ENCODE measurements at regions not wholly inside any gene's neighbourhood (a gene's known extent, or its start where the extent isn't known, plus 50 kb on each side); places are given as distances from the start of the nearest gene placed in this dataset.

GRCh38 chr10:4263601-4263921 is 478.6 kb upstream of the KLF6 start:
- Histone ChIP-seq H3K27ac (ENCODE audit: low read depth, low read length) (no peak overlapping the region), H3K9me2 (replicated peaks; ENCODE audit: control insufficient read depth, low read length) (no peaks in the 10 kb centered on the region), H3K79me2 (ENCODE audit: control insufficient read depth, low read length) (no peaks in the 10 kb centered on the region), H3K27me3 (ENCODE audit: control insufficient read depth, low read length) (no peaks in the 10 kb centered on the region), H3K4me3 (ENCODE audit: low read length) (no peak overlapping the region), H4K20me1 (ENCODE audit: control insufficient read depth, insufficient read depth, low read depth, low read length) (no peaks in the 10 kb centered on the region), H3F3A (ENCODE audit: control insufficient read depth, insufficient read depth) (no peaks in the 10 kb centered on the region), H3K9me3 (ENCODE audit: control insufficient read depth, insufficient read depth, low read length) (no peaks in the 10 kb centered on the region), H3K4me1 (ENCODE audit: control insufficient read depth, low read length) (no peaks in the 10 kb centered on the region), H3K4me2 (ENCODE audit: low read length) (no peak overlapping the region), H3K36me3 (ENCODE audit: control insufficient read depth, low read length) (no peaks in the 10 kb centered on the region)
- TF ChIP-seq EZH2phosphoT487 (IDR thresholded peaks at IDR 0.05; ENCODE audit: borderline replicate concordance, low read length): no peak
- TF ChIP-seq, protein P1, sequence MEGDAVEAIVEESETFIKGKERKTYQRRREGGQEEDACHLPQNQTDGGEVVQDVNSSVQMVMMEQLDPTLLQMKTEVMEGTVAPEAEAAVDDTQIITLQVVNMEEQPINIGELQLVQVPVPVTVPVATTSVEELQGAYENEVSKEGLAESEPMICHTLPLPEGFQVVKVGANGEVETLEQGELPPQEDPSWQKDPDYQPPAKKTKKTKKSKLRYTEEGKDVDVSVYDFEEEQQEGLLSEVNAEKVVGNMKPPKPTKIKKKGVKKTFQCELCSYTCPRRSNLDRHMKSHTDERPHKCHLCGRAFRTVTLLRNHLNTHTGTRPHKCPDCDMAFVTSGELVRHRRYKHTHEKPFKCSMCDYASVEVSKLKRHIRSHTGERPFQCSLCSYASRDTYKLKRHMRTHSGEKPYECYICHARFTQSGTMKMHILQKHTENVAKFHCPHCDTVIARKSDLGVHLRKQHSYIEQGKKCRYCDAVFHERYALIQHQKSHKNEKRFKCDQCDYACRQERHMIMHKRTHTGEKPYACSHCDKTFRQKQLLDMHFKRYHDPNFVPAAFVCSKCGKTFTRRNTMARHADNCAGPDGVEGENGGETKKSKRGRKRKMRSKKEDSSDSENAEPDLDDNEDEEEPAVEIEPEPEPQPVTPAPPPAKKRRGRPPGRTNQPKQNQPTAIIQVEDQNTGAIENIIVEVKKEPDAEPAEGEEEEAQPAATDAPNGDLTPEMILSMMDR (IDR thresholded peaks at IDR 0.05; ENCODE audit: low read depth, low read length, poor library complexity, severe bottlenecking): no peak

- Histone ChIP-seq H3K9me3 (ENCODE audit: control insufficient read depth, insufficient read depth, low read length) (no peaks in the 10 kb centered on the region), H3K27ac (ENCODE audit: low read depth, low read length) (no peak overlapping the region), H3K9me2 (replicated peaks; ENCODE audit: control insufficient read depth, low read length) (no peaks in the 10 kb centered on the region), H3K27me3 (ENCODE audit: control insufficient read depth, low read length) (no peaks in the 10 kb centered on the region), H3K4me1 (ENCODE audit: control insufficient read depth, low read length) (no peaks in the 10 kb centered on the region), H3K4me3 (ENCODE audit: low read length) (no peak overlapping the region), H3K79me2 (ENCODE audit: control insufficient read depth, low read length) (no peaks in the 10 kb centered on the region), H3F3A (ENCODE audit: control insufficient read depth, insufficient read depth) (no peaks in the 10 kb centered on the region), H4K20me1 (ENCODE audit: control insufficient read depth, insufficient read depth, low read depth, low read length) (no peaks in the 10 kb centered on the region), H3K4me2 (ENCODE audit: low read length) (no peak overlapping the region), H3K36me3 (ENCODE audit: control insufficient read depth, low read length) (no peaks in the 10 kb centered on the region)
- no peak for TF ChIP-seq EZH2phosphoT487 (IDR thresholded peaks at IDR 0.05; ENCODE audit: borderline replicate concordance, low read length)
- TF ChIP-seq, protein P1 (IDR thresholded peaks at IDR 0.05; ENCODE audit: low read depth, low read length, poor library complexity, severe bottlenecking): no peak
Observed at GRCh38 chr10:4262870-4263600, 478.0 kb upstream of the KLF6 start.

- TF ChIP-seq, protein P1 (IDR thresholded peaks at IDR 0.05; ENCODE audit: low read depth, low read length, poor library complexity, severe bottlenecking): no peak
- no peak for TF ChIP-seq EZH2phosphoT487 (IDR thresholded peaks at IDR 0.05; ENCODE audit: borderline replicate concordance, low read length)
- Histone ChIP-seq H3K4me2 (ENCODE audit: low read length) (no peak overlapping the region), H3K9me2 (replicated peaks; ENCODE audit: control insufficient read depth, low read length) (no peaks in the 10 kb centered on the region)
Observed at GRCh38 chr10:4262449-4262848, 477.4 kb upstream of the KLF6 start.

More at GRCh38 chr10:4262449-4262848, 477.4 kb upstream of the KLF6 start:
- Histone ChIP-seq H3K4me1 (ENCODE audit: control insufficient read depth, low read length) (no peaks in the 10 kb centered on the region), H3K27me3 (ENCODE audit: control insufficient read depth, low read length) (no peaks in the 10 kb centered on the region), H3K79me2 (ENCODE audit: control insufficient read depth, low read length) (no peaks in the 10 kb centered on the region), H3K36me3 (ENCODE audit: control insufficient read depth, low read length) (no peaks in the 10 kb centered on the region), H3K27ac (ENCODE audit: low read depth, low read length) (no peak overlapping the region), H3K9me3 (ENCODE audit: control insufficient read depth, insufficient read depth, low read length) (no peaks in the 10 kb centered on the region), H3K4me3 (ENCODE audit: low read length) (no peak overlapping the region), H4K20me1 (ENCODE audit: control insufficient read depth, insufficient read depth, low read depth, low read length) (no peaks in the 10 kb centered on the region), H3F3A (ENCODE audit: control insufficient read depth, insufficient read depth) (no peaks in the 10 kb centered on the region)
